H9 (cell line): ENCODE measurements at regions not wholly inside any gene's neighbourhood (a gene's known extent, or its start where the extent isn't known, plus 50 kb on each side); places are given as distances from the start of the nearest gene placed in this dataset.

Source experiments
- DNase-seq: peaks from one replicate; pipeline ENCODE4 v3.0.0-alpha.2; 2017
- H2AFZ ChIP-seq: one replicate; pipeline ENCODE4 v1.6.1; 2013; ENCODE audit warnings: mild to moderate bottlenecking, low read length, control low read depth, moderate library complexity
- H2AK5ac ChIP-seq: 2 replicates; pipeline ENCODE4 v1.6.1; 2013; ENCODE audit warnings: low read length, control low read depth, mixed read lengths; ENCODE audit not compliant: insufficient read length
- H2BK120ac ChIP-seq: one replicate; pipeline ENCODE4 v1.6.1; 2013; ENCODE audit warnings: low read depth, mild to moderate bottlenecking, low read length, control low read depth, inconsistent platforms; ENCODE audit not compliant: poor library complexity, severe bottlenecking
- H2BK12ac ChIP-seq: 2 replicates; pipeline ENCODE4 v1.6.1; 2013; ENCODE audit warnings: low read length, control low read depth, mixed read lengths, low read depth; ENCODE audit not compliant: insufficient read length
- H2BK15ac ChIP-seq: 2 replicates; pipeline ENCODE4 v1.6.1; 2013; ENCODE audit warnings: low read depth, low read length, control low read depth
- H2BK20ac ChIP-seq: one replicate; pipeline ENCODE4 v1.6.1; 2013; ENCODE audit warnings: low read depth, mild to moderate bottlenecking, low read length, control low read depth, inconsistent platforms; ENCODE audit not compliant: poor library complexity, severe bottlenecking
- H2BK5ac ChIP-seq: 2 replicates; pipeline ENCODE4 v1.6.1; 2013; ENCODE audit warnings: low read length, control low read depth, mixed read lengths; ENCODE audit not compliant: insufficient read length
- H3K14ac ChIP-seq: 2 replicates; pipeline ENCODE4 v1.6.1; 2013; ENCODE audit warnings: low read length, control low read depth; ENCODE audit not compliant: insufficient read depth
- H3K18ac ChIP-seq: 2 replicates; pipeline ENCODE4 v1.6.1; 2013; ENCODE audit warnings: low read depth, mild to moderate bottlenecking, mixed read lengths, low read length, control low read depth; ENCODE audit not compliant: insufficient read length
- H3K23ac ChIP-seq: 2 replicates; pipeline ENCODE4 v1.6.1; 2013; ENCODE audit warnings: low read length, control low read depth, mixed read lengths, low read depth; ENCODE audit not compliant: insufficient read length
- H3K23me2 ChIP-seq: 2 replicates; pipeline ENCODE4 v1.6.1; 2013; ENCODE audit warnings: low read depth, mild to moderate bottlenecking, mixed read lengths, low read length, control low read depth; ENCODE audit not compliant: insufficient read length, poor library complexity, severe bottlenecking
- H3K27ac ChIP-seq: 2 replicates; pipeline ENCODE4 v1.5.1; 2013; ENCODE audit warnings: low read length, control low read depth, mixed read lengths, low read depth; ENCODE audit not compliant: insufficient read length
- H3K27me3 ChIP-seq: 2 replicates; pipeline ENCODE4 v1.6.1; 2013; ENCODE audit warnings: low read length, control low read depth, inconsistent platforms; ENCODE audit not compliant: insufficient read depth
- H3K4ac ChIP-seq: 2 replicates; pipeline ENCODE4 v1.6.1; 2013; ENCODE audit warnings: low read depth, mild to moderate bottlenecking, control low read depth, inconsistent platforms, low read length, moderate library complexity
- H3K4me1 ChIP-seq: 2 replicates; pipeline ENCODE4 v1.6.1; 2013; ENCODE audit warnings: low read length, control low read depth, inconsistent platforms; ENCODE audit not compliant: insufficient read depth
- H3K4me2 ChIP-seq: 2 replicates; pipeline ENCODE4 v1.6.1; 2013; ENCODE audit warnings: low read length, control low read depth, mixed read lengths; ENCODE audit not compliant: insufficient read length, insufficient read depth
- H3K56ac ChIP-seq: 2 replicates; pipeline ENCODE4 v1.6.1; 2013; ENCODE audit warnings: low read depth, mild to moderate bottlenecking, mixed read lengths, low read length, control low read depth; ENCODE audit not compliant: insufficient read length
- H3K79me1 ChIP-seq: 2 replicates; pipeline ENCODE4 v1.6.1; 2013; ENCODE audit warnings: low read depth, mild to moderate bottlenecking, moderate library complexity, low read length, control low read depth, inconsistent platforms; ENCODE audit not compliant: insufficient read depth, poor library complexity, severe bottlenecking
- H3K79me2 ChIP-seq: 2 replicates; pipeline ENCODE4 v1.6.1; 2013; ENCODE audit warnings: low read length, control low read depth, inconsistent platforms; ENCODE audit not compliant: insufficient read depth
- H3K9ac ChIP-seq: 2 replicates; pipeline ENCODE4 v1.6.1; 2013; ENCODE audit warnings: low read length, control low read depth, mixed read lengths; ENCODE audit not compliant: insufficient read length; ENCODE audit errors: extremely low read depth
- H3K9me3 ChIP-seq: one replicate; pipeline ENCODE4 v1.6.1; 2013; ENCODE audit warnings: low read depth, low read length, inconsistent platforms; ENCODE audit not compliant: control insufficient read depth
- H3T11ph ChIP-seq: one replicate; pipeline ENCODE4 v1.6.1; 2013; ENCODE audit warnings: mild to moderate bottlenecking, low read length, control low read depth, inconsistent platforms
- H4K20me1 ChIP-seq: one replicate; pipeline ENCODE4 v1.6.1; 2013; ENCODE audit not compliant: control insufficient read depth, insufficient read length, insufficient read depth
- H4K5ac ChIP-seq: 2 replicates; pipeline ENCODE4 v1.6.1; 2013; ENCODE audit warnings: low read depth, mild to moderate bottlenecking, mixed read lengths, low read length, control low read depth; ENCODE audit not compliant: insufficient read length
- H4K8ac ChIP-seq: replicated peaks from 2 replicates; pipeline ENCODE4 v1.6.1; 2013; ENCODE audit warnings: low read length, control low read depth, mixed read lengths, low read depth; ENCODE audit not compliant: insufficient read length
- H4K91ac ChIP-seq: 2 replicates; pipeline ENCODE4 v1.6.1; 2013; ENCODE audit warnings: low read depth, mild to moderate bottlenecking, moderate library complexity, mixed read lengths, low read length, control low read depth; ENCODE audit not compliant: insufficient read length
- H3K27ac Mint-ChIP-seq, 3 experiments: 2 replicates in 2 of 3; 3 replicates in 1 of 3; pipeline ENCODE4 v1.8.0; 2020 to 2021; ENCODE audit warnings: mixed read lengths in 3 of 3, mild to moderate bottlenecking in 1 of 3, moderate library complexity in 1 of 3
- H3K27me3 Mint-ChIP-seq: 2 replicates; pipeline ENCODE4 v1.8.0; 2021; ENCODE audit warnings: low read depth, mild to moderate bottlenecking, moderate library complexity, mixed read lengths
- H3K36me3 Mint-ChIP-seq, 3 experiments: 2 replicates in 2 of 3; 3 replicates in 1 of 3; pipeline ENCODE4 v1.8.0; 2020 to 2021; ENCODE audit warnings: low read depth in 3 of 3, mixed read lengths in 3 of 3; ENCODE audit not compliant: insufficient read depth in 1 of 3
- H3K4me1 Mint-ChIP-seq, 2 experiments: 2 replicates each; pipeline ENCODE4 v1.8.0; 2020; ENCODE audit warnings: mixed read lengths in 2 of 2
- H3K4me3 Mint-ChIP-seq, 2 experiments: 2 replicates in 1 of 2; 3 replicates in 1 of 2; pipeline ENCODE4 v1.8.0; 2020 to 2021; ENCODE audit warnings: mild to moderate bottlenecking in 2 of 2, mixed read lengths in 2 of 2, moderate library complexity in 1 of 2
- H3K9me3 Mint-ChIP-seq, 2 experiments: 2 replicates in 1 of 2; 3 replicates in 1 of 2; pipeline ENCODE4 v1.8.0; 2020; ENCODE audit warnings: mild to moderate bottlenecking in 2 of 2, mixed read lengths in 2 of 2, moderate library complexity in 1 of 2
- WGBS: extraction: QIAGEN DNeasy Blood & Tissue Kit; methylation state at CpG from one replicate; pipeline ENCODE4 v1.1.7; 2013; ENCODE audit warnings: missing lambda C conversion rate, low lambda C conversion rate, mixed read lengths; ENCODE audit not compliant: insufficient read length; ENCODE audit errors: extremely low coverage; 5-methylcytosine and 5-hydroxymethylcytosine counted together
- TF ChIP-seq, protein P1 (sequence below): fragments of 200-600 bp; sonication (generic); conservative IDR thresholded peaks from 3 replicates; pipeline ENCODE4 v1.8.0; 2021; ENCODE audit warnings: antibody characterized with exemption, mild to moderate bottlenecking

DNA sequence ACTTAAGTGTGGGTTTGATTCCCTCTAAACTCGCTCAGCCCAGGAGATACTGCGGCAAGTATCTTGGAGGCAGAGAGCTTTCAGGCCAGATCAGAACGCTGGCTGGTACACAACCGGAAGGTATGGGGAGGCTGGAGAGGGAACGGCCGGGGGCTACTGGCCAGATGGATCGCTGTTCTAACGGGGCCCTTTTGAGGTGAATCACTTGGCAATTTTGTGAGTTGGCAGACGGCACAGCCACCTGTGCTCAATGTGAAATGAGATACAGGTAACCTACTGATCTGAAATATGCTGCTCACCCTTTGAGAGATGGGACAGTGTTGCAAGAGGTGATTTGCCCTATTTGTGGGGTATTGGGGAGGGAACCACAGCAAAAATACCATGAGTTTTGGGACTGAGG lies 622.9 kb upstream of the RBFOX1 start:
- H3K27me3 ChIP-seq = no peaks in the 10 kb centered on the region
- H3K9me3 ChIP-seq = no peaks in the 10 kb centered on the region
- H4K20me1 ChIP-seq = no peaks in the 10 kb centered on the region
- Mint-ChIP-seq H3K27me3 (peaks cover 11% of the 10 kb centered on the region), H3K4me1 (peaks cover 0 to 2% of the 10 kb centered on the region in 2 experiments; a peak in 1 of 4 replicates), H3K36me3 (peaks cover 0 to 5% (median 3%) of the 10 kb centered on the region in 3 experiments; a peak in 2 of 7 replicates), H3K9me3 (peaks cover 6 to 9% of the 10 kb centered on the region in 2 experiments), H3K27ac (peak overlapping the region in 1 of 3 experiments; percentile 34; a peak in 1 of 7 replicates), H3K4me3 (no peak overlapping the region)
- H2BK12ac ChIP-seq = no peak overlapping the region
- H2BK20ac ChIP-seq = no peak overlapping the region
- H2AK5ac ChIP-seq = no peak overlapping the region
- H2BK120ac ChIP-seq = no peak overlapping the region
- no peak overlapping the region for H3K14ac ChIP-seq
- H3K27ac ChIP-seq = no peak overlapping the region
- TF ChIP-seq, protein P1, sequence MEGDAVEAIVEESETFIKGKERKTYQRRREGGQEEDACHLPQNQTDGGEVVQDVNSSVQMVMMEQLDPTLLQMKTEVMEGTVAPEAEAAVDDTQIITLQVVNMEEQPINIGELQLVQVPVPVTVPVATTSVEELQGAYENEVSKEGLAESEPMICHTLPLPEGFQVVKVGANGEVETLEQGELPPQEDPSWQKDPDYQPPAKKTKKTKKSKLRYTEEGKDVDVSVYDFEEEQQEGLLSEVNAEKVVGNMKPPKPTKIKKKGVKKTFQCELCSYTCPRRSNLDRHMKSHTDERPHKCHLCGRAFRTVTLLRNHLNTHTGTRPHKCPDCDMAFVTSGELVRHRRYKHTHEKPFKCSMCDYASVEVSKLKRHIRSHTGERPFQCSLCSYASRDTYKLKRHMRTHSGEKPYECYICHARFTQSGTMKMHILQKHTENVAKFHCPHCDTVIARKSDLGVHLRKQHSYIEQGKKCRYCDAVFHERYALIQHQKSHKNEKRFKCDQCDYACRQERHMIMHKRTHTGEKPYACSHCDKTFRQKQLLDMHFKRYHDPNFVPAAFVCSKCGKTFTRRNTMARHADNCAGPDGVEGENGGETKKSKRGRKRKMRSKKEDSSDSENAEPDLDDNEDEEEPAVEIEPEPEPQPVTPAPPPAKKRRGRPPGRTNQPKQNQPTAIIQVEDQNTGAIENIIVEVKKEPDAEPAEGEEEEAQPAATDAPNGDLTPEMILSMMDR = no peak
- H3K79me2 ChIP-seq = no peaks in the 10 kb centered on the region
- H4K8ac ChIP-seq = no peak overlapping the region
- H3K56ac ChIP-seq = no peak overlapping the region
- no peak overlapping the region for H3K18ac ChIP-seq
- H3K23me2 ChIP-seq = no peaks in the 10 kb centered on the region
- no peak overlapping the region for H3T11ph ChIP-seq
- H2AFZ ChIP-seq = no peak overlapping the region
- H4K5ac ChIP-seq = no peak overlapping the region
- DNase-seq = no peak
- no peaks in the 10 kb centered on the region for H3K79me1 ChIP-seq
- H3K4me2 ChIP-seq = no peak overlapping the region
- H3K4me1 ChIP-seq = 0 out of 2 replicates have a peak, but pooled peaks cover 2% of the 10 kb centered on the region
- H2BK15ac ChIP-seq = no peak overlapping the region
- H4K91ac ChIP-seq = no peak overlapping the region
- no CpG with 5 or more reads among the region's 9 CpGs for WGBS
- no peak overlapping the region for H3K23ac ChIP-seq
- H3K4ac ChIP-seq = no peak overlapping the region
- no peak overlapping the region for H2BK5ac ChIP-seq
- H3K9ac ChIP-seq = no peak overlapping the region
